Mesendoderm (in vitro differentiated cells): ENCODE measurements at regions not wholly inside any gene's neighbourhood (a gene's known extent, or its start where the extent isn't known, plus 50 kb on each side); places are given as distances from the start of the nearest gene placed in this dataset.
"Not testable (repeated sequence)": the region's sequence is repeated elsewhere in the genome, so short reads cannot be mapped to it uniquely, and the experiment has no call there.

ENCODE experiments used
- DNase-seq: peaks from one replicate; pipeline ENCODE4 v3.0.0; 2013
- H2AK5ac ChIP-seq: 2 replicates; pipeline ENCODE4 v1.6.1; 2013; ENCODE audit warnings: low read length, inconsistent platforms
- H2BK120ac ChIP-seq: 2 replicates; pipeline ENCODE4 v1.6.1; 2013; ENCODE audit warnings: low read depth, mild to moderate bottlenecking, low read length, moderate library complexity, mixed read lengths
- H2BK15ac ChIP-seq: replicated peaks from 2 replicates; pipeline ENCODE4 v1.6.1; 2013; ENCODE audit warnings: low read depth, mild to moderate bottlenecking, moderate library complexity
- H2BK5ac ChIP-seq: 2 replicates; pipeline ENCODE4 v1.6.1; 2013; ENCODE audit warnings: low read length, inconsistent platforms
- H3K18ac ChIP-seq: 2 replicates; pipeline ENCODE4 v1.6.1; 2013; ENCODE audit warnings: mild to moderate bottlenecking, low read length, mixed read lengths
- H3K23ac ChIP-seq: one replicate; pipeline ENCODE4 v1.6.1; 2013; ENCODE audit warnings: low read length
- H3K27ac ChIP-seq: 2 replicates; pipeline ENCODE4 v1.5.1; 2013; ENCODE audit warnings: low read depth, mild to moderate bottlenecking, inconsistent platforms, low read length, moderate library complexity
- H3K27me3 ChIP-seq: 2 replicates; pipeline ENCODE4 v1.6.1; 2013; ENCODE audit warnings: low read length, control low read depth, mild to moderate bottlenecking, inconsistent platforms; ENCODE audit not compliant: insufficient read depth, poor library complexity
- H3K36me3 ChIP-seq: 2 replicates; pipeline ENCODE4 v1.6.1; 2013; ENCODE audit warnings: low read length, inconsistent platforms; ENCODE audit not compliant: control insufficient read depth, insufficient read depth
- H3K4ac ChIP-seq: one replicate; pipeline ENCODE4 v1.6.1; 2013; ENCODE audit warnings: low read depth, mild to moderate bottlenecking, low read length, moderate library complexity
- H3K4me1 ChIP-seq: 2 replicates; pipeline ENCODE4 v1.6.1; 2013; ENCODE audit warnings: low read depth, low read length, inconsistent platforms; ENCODE audit not compliant: control insufficient read depth
- H3K4me2 ChIP-seq: 2 replicates; pipeline ENCODE4 v1.6.1; 2013; ENCODE audit warnings: low read length
- H3K4me3 ChIP-seq: 2 replicates; pipeline ENCODE4 v1.5.1; 2013; ENCODE audit warnings: mild to moderate bottlenecking, low read length
- H3K56ac ChIP-seq: one replicate; pipeline ENCODE4 v1.6.1; 2013; ENCODE audit warnings: low read length
- H3K79me1 ChIP-seq: 2 replicates; pipeline ENCODE4 v1.6.1; 2013; ENCODE audit warnings: low read length, inconsistent platforms
- H3K79me2 ChIP-seq: 2 replicates; pipeline ENCODE4 v1.6.1; 2013; ENCODE audit warnings: mild to moderate bottlenecking, low read length; ENCODE audit not compliant: control insufficient read depth, insufficient read depth
- H3K9ac ChIP-seq: 2 replicates; pipeline ENCODE4 v1.6.1; 2013; ENCODE audit warnings: low read length, inconsistent platforms
- H4K5ac ChIP-seq: one replicate; pipeline ENCODE4 v1.6.1; 2013; ENCODE audit warnings: low read length
- H4K8ac ChIP-seq: one replicate; pipeline ENCODE4 v1.6.1; 2013; ENCODE audit warnings: low read depth, mild to moderate bottlenecking, control low read depth, low read length, moderate library complexity
- WGBS: extraction: QIAGEN DNeasy Blood & Tissue Kit; methylation state at CpG from one replicate; pipeline ENCODE4 v1.1.7; 2013; ENCODE audit warnings: low lambda C conversion rate, missing lambda C conversion rate; ENCODE audit not compliant: insufficient coverage; ENCODE audit errors: extremely low coverage; 5-methylcytosine and 5-hydroxymethylcytosine counted together

GRCh38 chr1:206380163-206380790 is 90.0 kb upstream of the IKBKE start:
- H3K4me1 ChIP-seq, H3K4ac ChIP-seq, H3K56ac ChIP-seq, H4K5ac ChIP-seq, H3K79me1 ChIP-seq, H4K8ac ChIP-seq, H3K18ac ChIP-seq, H2AK5ac ChIP-seq, H2BK120ac ChIP-seq, H3K36me3 ChIP-seq, H3K79me2 ChIP-seq, H3K27ac ChIP-seq, H2BK5ac ChIP-seq, H3K4me3 ChIP-seq, H3K4me2 ChIP-seq, H3K27me3 ChIP-seq, H2BK15ac ChIP-seq, H3K23ac ChIP-seq, H3K9ac ChIP-seq: not testable (repeated sequence)
- no CpG with 5 or more reads among the region's 4 CpGs for WGBS
- DNase-seq: peak; percentile 25

- not testable (repeated sequence) for H3K4me3 ChIP-seq, H3K56ac ChIP-seq, H3K4me1 ChIP-seq, H2BK15ac ChIP-seq, H3K4ac ChIP-seq, H4K8ac ChIP-seq, H4K5ac ChIP-seq, H3K36me3 ChIP-seq, H3K18ac ChIP-seq, H2AK5ac ChIP-seq, H3K27me3 ChIP-seq, H3K79me2 ChIP-seq, H3K79me1 ChIP-seq, H2BK120ac ChIP-seq, H2BK5ac ChIP-seq, H3K23ac ChIP-seq, H3K27ac ChIP-seq, H3K4me2 ChIP-seq, H3K9ac ChIP-seq
- peak; percentile 78 for DNase-seq
- no CpG with 5 or more reads among the region's 7 CpGs for WGBS
These were observed 89.3 kb upstream of the IKBKE start for GRCh38 chr1:206380791-206381610.

- H3K23ac ChIP-seq, H4K5ac ChIP-seq, H3K4ac ChIP-seq, H3K79me2 ChIP-seq, H3K36me3 ChIP-seq, H3K4me1 ChIP-seq, H3K27ac ChIP-seq, H4K8ac ChIP-seq, H3K9ac ChIP-seq, H3K4me2 ChIP-seq, H2AK5ac ChIP-seq, H3K4me3 ChIP-seq, H2BK15ac ChIP-seq, H2BK5ac ChIP-seq, H3K56ac ChIP-seq, H3K18ac ChIP-seq, H2BK120ac ChIP-seq, H3K79me1 ChIP-seq, H3K27me3 ChIP-seq: not testable (repeated sequence)
- no CpG with 5 or more reads among the region's 11 CpGs for WGBS
- peak; percentile 68 for DNase-seq
These were observed 86.1 kb upstream of the IKBKE start for GRCh38 chr1:206384029-206384807.

GRCh38 chr1:206384891-206385290 is 85.4 kb upstream of the IKBKE start:
- H2BK5ac ChIP-seq, H3K27me3 ChIP-seq, H3K4me1 ChIP-seq, H3K27ac ChIP-seq, H3K9ac ChIP-seq, H3K4me2 ChIP-seq, DNase-seq, H3K79me2 ChIP-seq, H3K36me3 ChIP-seq, H2BK120ac ChIP-seq, H4K8ac ChIP-seq, H4K5ac ChIP-seq, H3K56ac ChIP-seq, H3K23ac ChIP-seq, H3K4ac ChIP-seq, H2AK5ac ChIP-seq, H3K4me3 ChIP-seq, H3K79me1 ChIP-seq, H2BK15ac ChIP-seq, H3K18ac ChIP-seq: not testable (repeated sequence)
- no CpG with 5 or more reads among the region's 1 CpG for WGBS

- WGBS: no CpG with 5 or more reads among the region's 5 CpGs
- H2BK5ac ChIP-seq, H4K5ac ChIP-seq, H3K79me2 ChIP-seq, H3K9ac ChIP-seq, H3K27ac ChIP-seq, H3K23ac ChIP-seq, H2BK15ac ChIP-seq, H3K79me1 ChIP-seq, H3K36me3 ChIP-seq, H3K27me3 ChIP-seq, H3K4me1 ChIP-seq, H3K4me2 ChIP-seq, H2AK5ac ChIP-seq, H3K4ac ChIP-seq, H2BK120ac ChIP-seq, H4K8ac ChIP-seq, DNase-seq, H3K18ac ChIP-seq, H3K56ac ChIP-seq, H3K4me3 ChIP-seq: not testable (repeated sequence)
These were observed 82.6 kb upstream of the IKBKE start for GRCh38 chr1:206387631-206388030.
